EH (cell line): ENCODE measurements at regions not wholly inside any gene's neighbourhood (a gene's known extent, or its start where the extent isn't known, plus 50 kb on each side); places are given as distances from the start of the nearest gene placed in this dataset.
A peak's percentile ranks its signal among the peaks of the same experiment; 100 is the strongest.

Experiments
- DNase-seq: peaks from one replicate; pipeline ENCODE4 v3.0.0-alpha.2; 2015; ENCODE audit warnings: low read depth

GRCh38 chr2:228705318-228705717, 523.8 kb upstream of the SPHKAP start:
- DNase-seq, result no peak

GRCh38 chr2:228703152-228703551, 521.7 kb upstream of the SPHKAP start:
- DNase-seq, result no peak

DNA sequence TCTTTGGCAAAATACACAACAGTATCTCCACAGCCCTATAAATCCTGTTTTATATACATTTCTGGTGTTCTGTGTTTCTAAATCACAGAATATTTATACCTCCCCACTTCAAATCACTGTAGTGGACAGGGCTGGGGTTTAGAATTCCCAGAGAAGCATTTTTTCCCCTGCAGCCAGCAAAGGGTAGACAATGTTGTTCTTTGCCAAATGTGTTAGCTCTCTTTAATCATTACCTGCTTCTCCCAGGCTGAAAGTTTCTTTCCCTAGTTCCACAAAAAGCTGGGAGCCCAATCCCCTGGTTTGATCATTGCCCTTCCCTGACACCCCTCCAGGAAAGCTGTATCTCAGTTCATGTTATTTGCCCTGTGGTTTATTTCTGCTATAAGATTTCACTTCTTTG, 520.0 kb upstream of the SPHKAP start:
- no peak for DNase-seq

DNA sequence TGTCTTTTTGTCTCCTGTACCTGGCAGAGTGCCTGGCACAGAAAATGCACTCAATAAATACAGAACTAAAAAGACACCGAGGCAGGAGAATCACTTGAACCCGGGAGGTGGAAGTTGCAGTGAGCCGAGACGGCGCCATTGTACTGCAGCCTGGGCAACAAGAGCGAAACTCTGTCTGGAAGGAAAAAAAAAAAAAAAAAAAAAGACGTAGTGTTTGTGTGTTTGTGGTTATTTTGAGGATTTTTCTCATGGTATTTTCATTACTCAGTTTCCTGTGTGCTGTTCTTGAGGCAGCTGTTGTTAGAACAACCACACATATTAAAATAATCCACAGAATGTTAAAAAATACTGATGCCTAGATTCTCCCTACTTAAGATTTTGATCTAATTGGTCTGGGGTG, 519.2 kb upstream of the SPHKAP start:
- peak; percentile 87 for DNase-seq

DNA sequence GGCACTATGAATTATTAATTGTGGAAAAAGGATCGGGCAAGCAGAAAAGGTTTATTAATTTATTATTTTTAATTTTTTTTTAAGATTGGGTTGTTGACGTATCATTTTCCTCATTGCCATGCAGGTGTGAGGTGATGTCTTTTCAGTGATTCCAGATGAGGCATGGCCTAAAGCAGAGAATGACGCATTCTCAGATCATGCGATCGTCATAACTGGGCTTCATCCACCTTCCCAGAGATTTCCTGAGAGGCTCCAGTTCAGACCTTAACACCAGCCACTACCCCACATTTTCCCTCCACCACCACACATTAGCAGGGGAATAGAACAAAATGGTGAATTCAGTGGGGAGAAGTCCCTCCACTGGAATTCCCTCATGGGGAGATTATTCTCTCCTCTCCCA, 518.4 kb upstream of the SPHKAP start:
- no peak for DNase-seq

DNA sequence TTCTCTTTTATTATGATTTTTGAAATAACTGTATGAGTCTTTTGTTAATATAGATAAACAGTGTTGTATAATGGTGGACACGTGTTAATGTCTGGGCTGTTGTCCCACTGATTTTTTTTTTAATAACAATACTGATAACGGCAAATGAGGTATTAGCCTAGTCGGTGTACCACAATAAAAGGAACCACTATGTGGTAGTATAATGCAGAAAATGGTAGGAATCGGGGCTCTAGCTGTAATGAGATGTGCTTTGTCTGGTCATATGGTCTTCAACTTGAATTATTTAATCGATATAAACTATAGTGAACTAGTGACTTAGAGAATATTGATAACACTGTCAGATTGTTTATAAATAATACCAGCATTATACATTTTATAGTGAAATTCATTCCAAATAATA, 517.9 kb upstream of the SPHKAP start:
- peak; percentile 29 for DNase-seq

DNA sequence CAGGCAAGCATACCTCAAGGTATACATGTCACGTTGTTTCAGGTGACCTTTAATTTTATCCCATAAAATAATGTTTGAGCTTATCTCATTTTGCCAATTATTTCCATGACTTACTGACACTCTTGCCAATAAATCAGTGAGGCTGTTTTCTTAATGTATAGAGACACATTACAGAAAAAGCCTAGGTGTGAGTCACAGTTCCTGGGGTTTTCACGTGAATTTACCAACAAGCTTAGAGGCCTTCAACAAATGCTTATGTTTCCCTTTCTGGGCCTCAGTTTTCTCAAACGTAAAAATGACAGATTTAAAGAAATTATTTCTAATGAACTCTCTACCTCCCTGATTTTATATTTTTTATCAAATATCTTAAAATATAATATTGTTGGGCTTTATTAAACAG, 517.5 kb upstream of the SPHKAP start:
- DNase-seq, result no peak

DNA sequence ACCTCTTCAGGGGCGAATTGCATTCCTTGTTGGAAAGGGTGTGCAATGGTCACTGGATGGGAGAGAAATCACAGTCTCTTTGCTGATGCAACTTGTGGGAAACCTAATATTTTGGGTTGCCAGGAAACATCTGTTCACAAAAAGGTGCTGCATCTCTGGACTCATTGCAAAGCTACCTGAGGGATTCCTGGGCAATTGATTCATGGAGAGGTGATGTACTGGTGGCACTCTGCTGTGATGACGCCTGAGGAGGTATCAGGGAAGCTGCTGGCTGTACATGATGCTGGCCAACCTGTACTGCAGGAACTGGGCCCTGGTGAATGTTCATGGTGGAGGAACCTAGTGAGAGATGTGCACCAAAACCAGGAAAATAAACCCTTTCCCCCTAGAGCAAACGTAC, 516.0 kb upstream of the SPHKAP start:
- no peak for DNase-seq

DNA sequence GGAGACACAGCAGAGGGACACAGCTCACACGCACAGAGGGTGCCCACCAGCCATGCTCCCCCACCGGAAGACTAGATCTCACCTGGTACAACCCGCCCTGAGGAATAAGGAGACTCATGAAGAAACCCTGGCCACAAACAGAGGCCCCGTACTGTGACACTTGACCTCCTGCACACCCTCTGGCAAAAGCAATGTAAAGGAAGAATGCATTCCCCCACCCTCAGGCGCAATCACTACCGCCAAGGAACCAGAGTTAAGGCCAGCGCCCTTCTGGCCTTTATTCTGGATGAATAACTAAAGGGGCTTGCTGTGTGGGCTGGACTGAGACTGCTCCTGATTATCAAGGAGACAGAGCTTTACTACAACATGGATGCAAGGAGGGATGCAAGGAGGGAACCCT, 509.2 kb upstream of the SPHKAP start:
- no peak for DNase-seq

- DNase-seq, result peak; percentile 43
Observed at GRCh38 chr2:228689053-228689452, 507.6 kb upstream of the SPHKAP start.

DNA sequence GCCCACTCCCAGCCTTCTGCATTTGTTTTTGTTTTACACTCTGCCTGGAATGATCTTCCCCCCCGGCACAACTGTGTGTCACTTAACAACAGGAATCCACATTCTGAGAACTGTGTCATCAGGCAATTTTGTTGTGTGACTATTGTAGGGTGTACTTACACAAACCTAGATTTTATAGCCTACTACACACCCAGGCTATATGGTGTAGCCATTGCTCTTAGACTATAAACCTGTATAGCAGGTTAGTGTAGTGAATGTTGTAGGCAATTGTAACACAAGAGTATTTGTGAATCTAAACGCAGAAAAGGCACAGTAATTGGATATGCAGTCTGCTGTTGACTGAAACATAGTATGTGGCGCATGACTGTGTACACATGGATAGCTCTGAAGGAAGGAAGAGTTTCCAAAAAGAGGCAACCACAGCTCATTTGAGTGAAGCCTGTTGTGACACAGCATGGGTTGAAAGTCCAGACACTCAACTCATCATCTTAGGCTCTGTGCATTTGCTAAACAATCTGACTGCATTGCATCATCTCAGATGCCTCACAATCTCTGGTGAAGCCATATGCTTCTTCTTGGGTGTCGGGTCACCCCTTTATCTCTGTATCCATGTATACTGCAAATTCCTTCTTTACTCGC, 506.6 kb upstream of the SPHKAP start:
- peak; percentile 69 for DNase-seq

DNA sequence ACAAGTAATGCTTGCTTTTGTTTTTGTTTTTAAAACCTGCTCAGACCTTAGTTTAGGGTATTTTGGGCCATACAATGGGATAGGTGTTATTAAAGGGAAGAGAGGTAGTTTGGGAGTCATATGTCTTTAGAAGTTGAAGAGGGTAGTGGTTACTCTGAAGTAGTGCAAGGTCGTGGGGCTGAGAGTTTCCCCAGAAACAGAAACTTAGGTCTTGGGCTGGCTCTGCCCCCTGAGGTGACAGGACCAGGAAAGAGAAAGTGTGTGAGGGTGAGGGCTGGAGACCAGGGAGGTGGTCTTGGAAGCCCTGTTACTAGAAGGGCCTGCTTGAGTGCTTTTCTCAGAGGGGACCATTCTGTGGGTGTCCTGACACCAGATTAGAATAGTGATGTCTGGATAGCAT, 500.5 kb upstream of the SPHKAP start:
- no peak for DNase-seq

DNA sequence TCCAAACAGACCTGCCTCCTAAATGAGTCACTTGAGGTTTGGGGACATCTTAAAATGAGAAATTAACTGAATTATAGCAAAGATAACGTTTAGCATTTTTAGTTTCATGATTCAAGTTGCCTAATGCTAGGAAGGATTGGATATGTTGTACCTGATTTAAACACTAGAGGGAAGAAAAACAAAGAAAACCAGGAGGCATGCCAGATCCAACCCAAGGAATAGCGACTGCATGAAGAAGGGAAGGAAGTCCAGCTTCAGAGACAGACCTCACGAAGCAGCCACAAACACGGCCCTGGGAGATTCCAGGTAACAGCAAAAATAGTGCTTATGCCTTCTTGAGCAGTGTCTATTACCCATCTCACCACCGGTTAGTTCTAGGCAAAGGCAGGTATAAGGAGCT, 499.9 kb upstream of the SPHKAP start:
- DNase-seq, result peak; percentile 74

DNA sequence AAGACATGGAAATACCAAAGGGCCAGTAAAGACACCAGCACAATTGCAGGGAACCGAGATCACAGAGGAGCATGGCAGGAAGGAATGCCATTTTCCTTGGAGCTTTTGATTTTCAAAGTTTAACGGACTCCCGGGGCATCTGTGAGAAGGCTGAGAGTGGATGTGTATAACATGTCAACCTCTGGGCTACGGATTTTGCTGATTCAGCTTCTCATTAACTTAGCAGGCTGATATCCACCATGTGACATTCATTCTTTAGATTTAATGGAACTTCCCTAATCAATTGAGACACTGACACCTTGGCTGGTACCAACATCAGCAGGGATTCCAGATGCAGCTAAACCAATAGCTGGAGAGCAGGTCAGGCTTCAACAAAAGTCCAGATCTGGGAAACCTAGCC, 496.6 kb upstream of the SPHKAP start:
- no peak for DNase-seq

GRCh38 chr2:228675646-228676045, 494.2 kb upstream of the SPHKAP start:
- DNase-seq, result peak; percentile 32

- peak; percentile 90 for DNase-seq
Observed at GRCh38 chr2:228675091-228675490, 493.6 kb upstream of the SPHKAP start.

GRCh38 chr2:228673876-228674554, 492.5 kb upstream of the SPHKAP start:
- no peak for DNase-seq

- no peak for DNase-seq
Observed at GRCh38 chr2:228669690-228670089, 488.2 kb upstream of the SPHKAP start.

- no peak for DNase-seq
Observed at GRCh38 chr2:228665232-228665631, 483.7 kb upstream of the SPHKAP start.

DNA sequence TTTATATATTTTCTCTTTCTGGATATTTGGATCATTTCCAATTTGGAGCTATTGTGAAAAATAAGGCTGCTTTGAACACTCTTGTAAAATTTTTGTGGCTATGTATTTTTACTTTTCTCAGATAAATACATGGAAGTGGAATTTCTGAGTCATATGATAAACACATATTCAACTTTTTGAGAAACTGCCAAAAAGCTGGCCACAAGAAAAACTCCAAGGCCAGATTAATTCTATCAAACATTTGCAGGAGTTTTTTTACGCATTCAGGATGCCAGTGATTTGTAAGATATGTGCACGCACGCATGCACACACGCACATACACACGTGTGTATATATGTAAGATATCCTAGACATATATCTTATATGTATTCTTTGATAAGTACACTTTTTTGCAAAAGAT, 477.5 kb upstream of the SPHKAP start:
- peak; percentile 92 for DNase-seq

DNA sequence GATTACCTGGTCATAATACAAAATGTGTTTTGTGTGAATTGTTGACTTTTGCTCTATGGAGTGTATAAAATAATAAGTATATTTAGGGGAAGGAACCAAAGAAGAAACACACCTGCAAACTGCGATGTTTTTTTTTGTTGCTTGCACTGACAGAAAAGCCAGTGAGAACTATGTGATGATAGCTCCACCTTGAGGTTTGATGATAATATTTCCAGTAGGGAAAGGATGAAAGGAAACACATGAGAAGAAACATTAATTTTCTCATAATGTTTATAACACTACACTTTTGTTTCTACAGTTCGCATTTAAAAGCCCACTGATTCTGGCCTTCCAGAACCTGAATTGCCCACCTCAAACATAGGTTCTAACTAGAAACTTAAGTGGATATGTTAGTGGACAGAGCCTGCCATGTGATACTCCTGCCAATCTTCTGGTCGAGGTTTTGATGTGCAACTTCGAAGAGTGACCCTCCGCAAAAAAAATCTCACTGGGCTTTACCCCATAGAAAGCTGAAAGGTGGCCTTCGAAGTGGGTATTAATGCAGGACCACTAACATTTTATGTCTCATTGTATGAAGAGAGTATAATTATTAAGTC, 476.4 kb upstream of the SPHKAP start:
- DNase-seq, result peak; percentile 63

DNA sequence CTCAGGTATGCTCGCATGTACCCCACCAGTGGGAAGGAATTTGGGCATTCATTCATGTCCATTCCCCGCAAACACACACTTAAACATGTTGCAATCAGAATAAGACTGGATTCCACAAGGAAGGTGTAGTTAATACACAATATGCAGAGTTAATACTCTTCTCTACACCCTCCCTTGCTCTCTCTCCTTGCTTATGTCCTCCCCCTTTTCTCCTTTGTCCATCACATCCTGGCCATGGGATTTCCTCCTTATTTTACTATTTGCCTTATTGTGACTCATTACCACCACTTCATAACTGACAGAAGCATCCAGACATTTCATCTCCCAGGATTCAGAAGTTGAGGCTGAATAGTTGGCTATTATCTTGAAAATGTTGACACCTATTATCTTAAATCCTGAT, 473.8 kb upstream of the SPHKAP start:
- DNase-seq, result peak; percentile 68

GRCh38 chr2:228654707-228655106, 473.2 kb upstream of the SPHKAP start:
- no peak for DNase-seq

- no peak for DNase-seq
Observed at GRCh38 chr2:228653884-228654283, 472.4 kb upstream of the SPHKAP start.
